B cell (primary cell): ENCODE measurements at regions not wholly inside any gene's neighbourhood (a gene's known extent, or its start where the extent isn't known, plus 50 kb on each side); places are given as distances from the start of the nearest gene placed in this dataset.

ENCODE experiments used
- EZH2 ChIP-seq: IDR thresholded peaks from 2 replicates; pipeline ENCODE4 v1.6.1; 2012; ENCODE audit warnings: borderline replicate concordance, low read depth, mild to moderate bottlenecking, moderate library complexity, low read length; ENCODE audit not compliant: insufficient read depth, poor library complexity, severe bottlenecking
- TF ChIP-seq, protein P1 (sequence below): fragments of 200-600 bp; IDR thresholded peaks from one replicate; pipeline ENCODE4 v1.8.0; 2022; ENCODE audit warnings: antibody characterized with exemption, mild to moderate bottlenecking

DNA sequence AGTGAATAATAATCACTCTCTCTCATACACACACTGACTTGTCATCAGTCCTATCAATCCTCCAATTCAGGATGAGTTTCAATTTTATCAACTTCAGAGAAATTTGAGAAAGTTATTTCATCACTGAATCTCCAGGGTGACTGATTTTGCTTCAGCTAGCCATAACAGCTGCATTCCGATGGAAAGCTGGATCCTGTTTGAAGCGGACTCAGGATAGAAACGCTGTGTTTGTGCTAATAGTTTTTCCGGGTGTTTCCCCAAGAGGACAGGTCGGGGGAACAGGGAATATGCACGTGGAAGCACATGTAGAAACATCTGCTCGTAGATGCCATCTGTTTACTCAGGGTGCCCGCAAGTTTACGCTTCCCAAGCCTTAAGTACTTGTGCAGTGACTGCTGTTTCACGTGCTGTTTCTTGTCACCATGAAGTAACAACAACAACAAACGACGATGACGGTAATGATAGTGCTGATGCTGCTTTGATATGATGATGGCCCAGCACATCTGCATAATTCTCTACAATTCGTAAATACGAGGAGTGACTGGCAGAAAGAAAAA lies 263.7 kb upstream of the DAPK1 start:
- TF ChIP-seq, protein P1, sequence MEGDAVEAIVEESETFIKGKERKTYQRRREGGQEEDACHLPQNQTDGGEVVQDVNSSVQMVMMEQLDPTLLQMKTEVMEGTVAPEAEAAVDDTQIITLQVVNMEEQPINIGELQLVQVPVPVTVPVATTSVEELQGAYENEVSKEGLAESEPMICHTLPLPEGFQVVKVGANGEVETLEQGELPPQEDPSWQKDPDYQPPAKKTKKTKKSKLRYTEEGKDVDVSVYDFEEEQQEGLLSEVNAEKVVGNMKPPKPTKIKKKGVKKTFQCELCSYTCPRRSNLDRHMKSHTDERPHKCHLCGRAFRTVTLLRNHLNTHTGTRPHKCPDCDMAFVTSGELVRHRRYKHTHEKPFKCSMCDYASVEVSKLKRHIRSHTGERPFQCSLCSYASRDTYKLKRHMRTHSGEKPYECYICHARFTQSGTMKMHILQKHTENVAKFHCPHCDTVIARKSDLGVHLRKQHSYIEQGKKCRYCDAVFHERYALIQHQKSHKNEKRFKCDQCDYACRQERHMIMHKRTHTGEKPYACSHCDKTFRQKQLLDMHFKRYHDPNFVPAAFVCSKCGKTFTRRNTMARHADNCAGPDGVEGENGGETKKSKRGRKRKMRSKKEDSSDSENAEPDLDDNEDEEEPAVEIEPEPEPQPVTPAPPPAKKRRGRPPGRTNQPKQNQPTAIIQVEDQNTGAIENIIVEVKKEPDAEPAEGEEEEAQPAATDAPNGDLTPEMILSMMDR = no peak
- TF ChIP-seq EZH2 = no peak
